Activated CD4-positive, alpha-beta T cell treated with anti-CD3 and anti-CD28 coated beads, Interleukin-2, amount 50 U/mL, for 48 hours (primary cell): ENCODE measurements at regions not wholly inside any gene's neighbourhood (a gene's known extent, or its start where the extent isn't known, plus 50 kb on each side); places are given as distances from the start of the nearest gene placed in this dataset.
"Not testable (repeated sequence)": the region's sequence is repeated elsewhere in the genome, so short reads cannot be mapped to it uniquely, and the experiment has no call there.

Experiments used
- DNase-seq, 2 experiments: peaks; one replicate each; pipeline ENCODE4 v3.0.0-alpha.2; 2020

DNA sequence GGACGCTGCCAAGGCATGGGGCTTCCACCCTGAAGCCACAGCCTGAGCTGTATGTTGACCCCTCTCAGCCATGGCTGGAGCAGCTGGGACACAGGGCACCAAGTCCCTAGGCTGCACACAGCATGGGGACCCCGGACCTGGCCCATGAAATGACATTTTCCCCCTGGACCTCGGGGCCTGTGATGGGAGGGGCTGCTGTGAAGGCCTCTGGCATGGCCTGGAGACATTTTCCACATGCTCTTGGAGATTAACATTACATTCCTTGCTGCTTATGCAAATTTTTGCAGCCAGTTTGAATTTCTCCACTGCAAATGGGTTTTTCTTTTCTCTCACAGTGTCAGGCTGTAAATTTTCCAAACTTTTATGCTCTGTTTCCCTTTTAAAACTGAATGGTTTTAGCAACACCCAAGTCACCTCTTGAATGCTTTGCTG, 463.6 kb downstream of the ZWINT start:
- DNase-seq, result no peak

DNA sequence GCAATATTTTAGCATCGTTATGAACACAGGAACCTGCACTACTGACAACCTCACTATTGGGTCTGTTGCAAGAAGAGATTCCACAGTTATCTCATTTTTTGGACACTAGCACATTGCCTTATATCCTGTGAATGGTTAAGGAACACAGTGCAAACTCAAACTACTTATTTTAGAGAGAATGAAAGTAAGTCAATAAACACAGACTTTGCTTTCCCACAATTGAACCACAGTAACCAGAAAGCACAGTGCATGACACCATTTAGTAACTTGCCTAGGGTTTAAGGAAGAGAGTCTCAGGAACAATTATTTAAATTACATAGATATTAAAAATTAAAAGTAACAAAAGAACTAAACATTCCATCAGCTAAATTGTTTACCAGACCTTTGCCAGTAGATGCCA, 468.8 kb downstream of the ZWINT start:
- DNase-seq, result no peak

DNA sequence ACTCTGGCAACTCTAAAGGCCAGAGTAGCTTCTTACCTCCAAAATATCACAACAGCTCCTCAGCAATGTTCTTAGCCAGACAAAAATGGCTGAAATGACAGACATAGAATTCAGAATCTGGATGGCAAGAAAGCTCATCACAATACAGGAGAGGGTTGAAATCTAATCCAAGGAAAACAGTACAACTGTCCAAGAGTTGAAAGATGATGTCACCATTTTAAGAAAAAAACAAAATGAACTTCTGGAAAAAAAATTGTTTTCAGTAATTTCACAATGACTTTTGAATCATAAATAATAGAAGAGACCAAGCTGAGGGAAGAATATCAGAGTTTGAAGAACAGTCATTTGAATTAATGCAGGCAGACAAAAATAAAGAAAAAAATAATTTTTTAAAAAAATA, 479.5 kb downstream of the ZWINT start:
- DNase-seq, result no peak

DNA sequence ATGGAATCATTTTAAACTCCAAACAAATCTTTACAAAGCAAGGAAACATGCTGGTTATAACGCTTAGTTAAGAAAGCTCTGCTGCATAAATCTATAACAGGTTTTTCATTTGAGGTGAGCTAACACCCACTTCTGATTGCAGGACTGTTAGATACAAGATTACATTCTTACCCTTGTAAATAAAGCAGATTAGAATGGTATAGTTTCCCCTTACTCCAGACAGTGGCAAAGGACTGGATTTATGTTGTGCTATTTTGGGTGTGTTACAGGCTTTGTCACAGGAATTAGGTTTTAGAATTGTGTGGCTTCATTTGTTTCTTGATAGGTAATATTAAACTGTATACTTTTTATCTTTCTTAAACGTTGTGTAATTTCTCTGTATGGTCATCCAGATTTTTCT, 487.6 kb downstream of the ZWINT start:
- DNase-seq, result no peak

DNA sequence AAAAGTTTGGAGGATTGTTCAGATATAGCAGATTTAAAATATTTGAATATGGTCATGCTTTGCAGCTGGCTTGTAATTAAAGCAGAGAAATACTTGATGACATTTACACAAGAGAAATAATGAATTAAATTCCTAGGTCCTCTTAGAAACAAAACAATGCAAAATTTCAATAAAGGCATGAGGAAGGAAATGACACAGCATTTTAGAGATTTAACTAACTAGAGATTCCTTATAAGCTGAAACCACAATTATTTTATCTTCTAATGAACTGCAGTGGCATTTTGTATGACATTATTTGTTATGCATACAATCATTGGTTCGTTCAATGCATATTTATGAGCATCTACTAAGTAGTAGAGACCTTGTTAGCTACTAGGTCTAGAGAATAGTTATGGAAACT, 490.9 kb downstream of the ZWINT start:
- DNase-seq, result no peak

DNA sequence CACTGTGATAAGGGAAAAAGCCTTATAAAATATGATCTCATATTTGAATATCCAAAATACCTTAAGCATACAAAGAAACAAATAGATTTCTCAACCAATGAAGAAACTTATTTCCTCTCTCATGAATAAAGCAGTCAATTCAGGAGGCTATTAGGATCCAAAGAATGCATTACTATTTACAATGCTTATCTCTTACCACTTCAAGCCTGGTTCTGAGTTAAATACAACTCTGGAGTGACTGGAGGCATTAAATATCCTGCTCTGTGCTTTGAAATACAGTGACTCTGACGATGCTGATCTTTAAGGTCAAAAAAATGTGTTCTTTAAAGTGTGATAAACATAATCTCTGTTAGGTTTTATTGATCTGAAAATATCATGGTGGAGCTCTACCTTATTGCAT, 493.2 kb downstream of the ZWINT start:
- DNase-seq, result no peak

DNA sequence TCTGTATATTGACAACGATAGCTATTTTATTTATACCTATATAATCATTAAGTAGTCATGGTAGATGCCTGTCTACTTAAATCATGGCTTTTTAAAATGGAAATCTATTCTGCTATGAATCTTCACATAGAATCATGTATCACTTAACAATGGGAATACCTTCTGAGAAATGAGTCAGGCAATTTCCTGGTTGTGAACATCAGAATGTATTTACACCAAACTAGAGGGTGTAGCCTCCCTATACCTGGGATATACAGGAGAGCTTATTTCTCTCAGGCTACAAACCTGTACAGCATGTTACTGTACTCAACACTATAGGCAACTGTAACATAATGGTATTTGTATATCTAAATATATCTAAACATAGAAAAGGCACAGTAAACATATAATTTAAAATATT, 502.3 kb downstream of the ZWINT start:
- no peak for DNase-seq

DNA sequence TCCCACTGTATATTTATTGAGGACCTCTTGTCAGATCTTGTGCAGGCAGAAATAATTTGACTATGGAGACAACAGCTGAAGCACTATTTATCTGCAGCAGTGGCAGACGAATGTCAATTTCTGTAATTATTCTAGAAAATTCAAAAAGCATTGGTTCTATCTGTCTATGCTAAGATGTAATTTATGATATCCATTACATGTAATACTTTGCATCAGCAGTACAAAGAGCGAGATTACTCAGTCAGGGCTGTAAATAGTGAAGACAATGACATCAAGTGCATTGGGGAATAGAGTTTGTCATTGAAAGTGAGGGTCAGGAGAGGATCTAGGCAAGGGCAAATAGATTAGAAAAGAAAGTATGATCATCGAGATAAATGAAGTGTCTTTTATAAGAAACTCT, 508.2 kb downstream of the ZWINT start:
- no peak for DNase-seq

DNA sequence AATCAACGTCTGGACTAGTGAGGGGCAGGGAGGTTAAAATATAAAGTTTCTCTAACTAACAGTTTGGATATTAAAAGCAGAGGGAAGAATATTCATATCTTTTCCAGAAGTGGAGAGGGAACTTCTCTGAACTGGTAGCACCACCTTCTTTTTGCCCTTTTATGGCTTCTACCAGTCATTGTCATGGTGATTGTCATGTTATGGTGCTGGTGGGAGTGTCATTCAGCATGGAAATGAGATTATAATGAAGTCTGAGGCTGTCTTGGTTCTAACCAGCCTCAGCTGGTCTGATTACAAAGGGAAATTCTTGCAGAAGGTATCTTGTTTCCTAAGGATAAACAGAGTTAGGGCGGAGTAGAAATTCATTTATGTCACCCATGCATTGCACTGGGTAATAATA, 523.8 kb downstream of the ZWINT start:
- DNase-seq, result no peak

DNA sequence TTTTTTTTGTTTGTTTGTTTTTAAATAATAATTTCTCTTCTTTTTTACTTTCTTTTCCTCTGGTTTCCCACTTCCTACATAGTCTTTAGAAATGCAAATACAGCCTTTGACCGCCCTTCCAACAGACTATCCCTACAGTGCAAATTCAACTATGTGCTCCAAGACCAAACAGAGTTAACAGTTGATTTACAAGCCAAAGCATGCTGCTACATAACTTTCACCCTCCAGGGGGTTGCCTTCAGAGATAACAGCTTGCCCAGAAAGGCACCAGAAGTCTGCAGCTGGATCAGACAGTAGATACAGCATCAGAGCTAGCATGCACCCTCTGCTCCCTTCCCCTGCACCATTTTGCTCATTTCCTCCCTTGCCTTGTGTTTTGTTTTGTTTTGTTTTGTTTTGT, 539.0 kb downstream of the ZWINT start:
- DNase-seq, result no peak

DNA sequence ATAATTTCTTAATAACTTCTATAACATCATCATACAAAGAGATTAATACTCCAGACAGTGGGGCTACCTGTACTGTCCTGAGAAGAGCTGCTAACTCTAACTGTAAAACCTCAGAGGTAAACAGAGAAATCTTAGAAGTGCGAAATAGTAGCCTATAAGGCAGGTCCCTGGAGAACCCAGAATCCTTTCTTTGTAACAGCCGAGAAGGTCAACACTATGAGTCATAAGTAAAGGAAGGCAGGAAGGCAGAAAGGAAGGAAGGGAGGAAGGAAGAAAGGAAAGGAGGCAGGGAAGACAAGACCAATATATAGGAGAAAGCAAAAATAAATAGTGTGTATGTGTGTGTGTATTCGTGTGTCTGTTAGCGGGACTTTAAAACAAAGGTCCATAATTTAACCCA, 540.6 kb downstream of the ZWINT start:
- DNase-seq, result no peak

DNA sequence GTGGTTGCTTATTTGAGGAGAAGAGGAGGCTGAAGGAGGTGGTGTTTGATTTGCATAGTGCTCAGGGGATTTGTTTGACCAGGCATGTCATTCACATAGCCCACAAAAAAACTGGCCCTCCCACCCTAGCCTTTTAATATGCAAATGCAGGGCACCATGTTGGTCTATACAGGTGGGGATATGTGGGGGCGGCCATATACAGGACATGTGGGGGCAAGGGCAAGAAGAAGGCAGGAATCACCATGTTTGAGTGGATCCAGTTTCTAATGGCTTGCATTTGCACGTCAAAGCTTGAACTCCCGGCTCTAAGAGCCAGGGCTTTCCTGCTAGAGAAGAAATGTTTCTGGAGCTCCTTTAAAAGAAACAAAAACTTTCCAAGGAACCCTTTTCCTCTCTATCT, 541.0 kb downstream of the ZWINT start:
- no peak for DNase-seq

DNA sequence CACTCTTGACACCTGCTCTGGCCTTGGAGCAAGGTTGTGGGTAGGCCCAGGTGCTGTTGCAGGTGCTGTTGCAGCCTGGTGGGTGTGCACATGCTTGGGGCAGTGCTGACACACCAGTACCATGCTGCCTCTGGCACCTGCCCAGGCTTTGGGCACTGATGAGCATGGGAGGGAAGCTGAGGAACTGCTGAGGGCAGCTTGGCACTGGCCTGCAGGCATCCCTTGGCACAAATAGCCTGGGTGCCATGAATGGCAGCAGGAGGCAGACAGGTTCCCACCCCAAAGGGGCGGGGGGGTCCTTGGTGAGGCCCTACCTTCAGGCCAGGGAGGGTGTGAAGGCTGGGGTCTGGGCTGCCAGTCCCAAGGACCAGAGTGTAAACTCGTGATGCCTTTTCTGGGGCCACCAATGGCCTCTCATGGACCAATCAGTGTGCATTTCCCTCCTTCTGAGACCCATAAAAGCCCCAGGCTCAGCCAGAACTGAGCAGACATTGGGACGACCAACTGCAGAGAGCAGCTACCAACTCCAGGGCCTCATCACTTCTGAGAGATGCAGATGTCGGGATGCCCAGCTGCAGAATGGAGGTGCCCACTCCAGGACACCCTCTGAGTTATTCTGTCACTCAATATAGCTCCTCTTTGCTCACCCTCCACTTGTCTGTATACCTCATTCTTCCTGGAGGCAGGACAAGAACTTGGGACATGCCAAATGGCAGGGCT, 547.4 kb downstream of the ZWINT start:
- DNase-seq, result no peak

DNA sequence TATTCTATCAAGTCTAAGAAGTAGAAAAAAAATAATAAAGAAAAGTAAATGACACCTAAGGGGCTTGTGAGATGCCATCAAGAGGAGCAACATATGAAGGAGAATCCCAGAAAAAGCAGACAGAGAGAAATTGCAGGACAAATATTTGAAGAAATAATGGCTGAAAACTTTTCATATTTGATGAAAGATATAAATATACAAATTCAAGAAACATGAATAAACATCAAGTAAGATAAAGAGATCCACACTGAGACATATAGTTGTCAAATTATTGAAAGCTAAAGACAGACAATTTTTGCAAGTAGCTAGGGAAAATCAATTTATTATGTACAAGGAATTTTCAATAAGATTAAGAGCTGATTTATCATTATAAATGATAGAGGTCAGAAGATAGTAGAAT, 558.0 kb downstream of the ZWINT start:
- no peak for DNase-seq

DNA sequence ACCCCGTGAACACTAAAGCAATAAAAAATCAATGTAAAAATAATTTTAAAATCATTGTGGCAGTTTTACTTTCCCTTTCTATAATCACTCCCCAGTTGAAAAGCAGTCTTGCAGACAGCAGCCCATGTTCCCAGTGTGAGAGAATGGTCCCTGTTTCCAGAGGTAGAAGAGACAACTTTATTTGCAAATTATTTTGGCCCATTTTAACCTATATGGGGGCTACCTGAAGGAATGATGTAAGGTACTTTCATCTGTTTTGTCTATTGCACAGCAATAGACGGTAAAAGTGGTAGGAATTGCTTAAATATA, 559.8 kb downstream of the ZWINT start:
- no peak for DNase-seq

DNA sequence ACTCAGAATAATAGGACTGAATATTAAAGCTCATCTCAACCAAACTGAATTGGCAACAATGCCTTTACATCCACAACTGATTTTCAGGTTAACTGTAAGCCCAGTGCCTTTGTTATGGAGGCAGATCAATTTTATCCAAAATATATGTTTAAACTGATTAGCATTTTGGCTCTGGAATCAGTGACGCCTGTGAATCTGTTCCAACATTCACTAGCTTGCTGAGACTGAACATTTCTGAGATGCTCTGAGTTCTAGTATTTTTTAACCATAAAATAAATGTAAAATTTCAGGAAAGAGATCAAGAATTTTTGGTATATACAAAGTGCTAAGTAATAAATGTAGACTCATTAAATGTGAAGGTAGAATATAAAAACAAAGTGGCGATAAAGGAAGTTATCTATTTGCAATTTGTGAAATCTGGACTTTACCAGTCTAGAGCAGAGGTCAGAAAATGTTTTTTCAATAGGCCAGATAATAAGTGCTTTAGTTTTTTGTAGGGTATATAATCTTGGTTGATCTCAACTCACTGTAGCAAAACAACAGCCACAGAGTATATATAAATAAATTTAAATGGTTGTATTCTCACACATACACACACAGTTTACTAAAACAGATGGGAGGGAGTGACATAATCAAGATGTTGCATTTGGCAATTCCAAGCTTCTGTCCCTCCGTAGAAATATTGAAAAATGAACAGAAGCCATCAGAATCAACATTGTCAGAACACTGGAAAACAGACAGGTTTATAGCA, 560.3 kb downstream of the ZWINT start:
- DNase-seq, result no peak

DNA sequence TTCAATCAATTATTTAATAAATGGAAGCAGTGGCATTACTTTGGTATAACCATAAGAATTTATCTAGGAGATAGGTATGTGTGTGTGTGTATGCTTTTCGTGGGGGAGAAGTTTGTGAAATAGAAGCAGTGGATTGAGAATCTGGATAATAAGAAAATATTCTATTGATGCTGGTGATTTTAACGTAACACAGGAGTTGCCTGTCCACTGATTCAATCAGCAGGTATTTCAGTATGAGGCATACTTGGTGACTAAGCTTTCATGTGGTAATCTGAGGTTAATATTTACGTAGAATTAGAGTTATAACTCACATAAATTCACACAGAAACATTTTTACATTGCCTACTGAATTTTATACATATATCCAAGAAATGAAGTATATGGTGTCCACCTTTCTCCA, 568.0 kb downstream of the ZWINT start:
- no peak for DNase-seq

DNA sequence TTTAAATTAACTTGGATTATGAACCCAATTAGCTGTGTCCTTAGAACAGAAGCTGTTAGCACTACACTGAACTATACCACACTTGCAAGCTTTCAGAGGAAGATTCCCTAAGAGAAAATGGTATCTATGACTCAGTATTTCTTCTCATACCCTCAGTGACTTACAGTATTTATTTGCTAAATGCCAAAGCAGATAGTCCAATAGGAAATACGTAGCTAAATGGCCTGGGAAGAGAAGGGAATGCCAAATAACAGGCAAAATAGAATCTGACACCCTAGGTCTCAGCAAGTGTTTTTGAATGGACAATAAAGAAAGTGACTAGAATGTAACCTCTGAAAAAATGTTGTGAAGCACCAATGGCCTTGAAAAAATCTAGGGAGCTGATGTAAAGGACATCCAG, 570.8 kb downstream of the ZWINT start:
- not testable (repeated sequence) for DNase-seq

DNA sequence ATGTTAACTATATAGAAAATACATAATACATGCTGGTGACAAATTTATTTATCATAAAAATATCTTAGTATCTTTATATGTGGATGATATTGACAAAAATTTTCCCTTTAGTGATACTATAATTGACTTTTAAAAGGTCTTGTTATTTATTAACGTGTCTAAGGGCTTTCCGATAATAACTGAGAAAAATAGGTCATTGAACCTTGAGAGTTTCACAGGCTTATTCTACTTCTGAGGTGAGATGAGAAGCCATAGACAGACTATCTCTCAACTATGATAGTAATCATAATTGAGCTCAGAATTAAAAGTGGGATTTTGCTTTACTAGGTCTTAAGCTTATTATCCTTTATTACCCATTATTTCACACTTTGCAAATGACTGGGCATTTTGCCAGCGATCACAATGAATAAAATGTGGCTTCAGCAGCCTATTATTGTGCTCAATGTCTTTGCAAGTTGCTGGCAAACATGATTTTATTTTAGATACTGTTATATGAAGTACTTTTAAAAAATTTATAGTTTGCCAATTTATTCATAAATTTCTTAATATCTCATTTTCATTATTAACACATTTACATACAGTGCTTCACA, 574.5 kb downstream of the ZWINT start:
- no peak for DNase-seq

DNA sequence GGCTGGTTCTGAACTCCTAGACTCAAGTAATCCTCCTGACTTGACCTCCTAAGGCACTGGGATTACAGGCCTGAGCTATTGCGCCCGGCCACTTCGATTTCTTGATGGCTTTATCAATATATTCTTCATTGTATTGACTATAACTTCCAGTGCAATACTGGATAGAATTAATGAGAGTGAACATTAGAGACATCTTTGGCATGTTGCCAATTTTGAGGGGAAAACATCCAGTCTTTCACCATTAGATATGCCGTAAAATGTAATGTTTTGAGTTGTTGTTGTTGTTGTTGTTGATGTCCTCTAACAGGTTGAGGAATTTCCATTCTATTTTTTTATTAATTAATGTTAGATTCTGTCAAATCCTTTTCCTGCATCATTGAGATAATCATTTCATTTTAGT, 578.9 kb downstream of the ZWINT start:
- no peak for DNase-seq

DNA sequence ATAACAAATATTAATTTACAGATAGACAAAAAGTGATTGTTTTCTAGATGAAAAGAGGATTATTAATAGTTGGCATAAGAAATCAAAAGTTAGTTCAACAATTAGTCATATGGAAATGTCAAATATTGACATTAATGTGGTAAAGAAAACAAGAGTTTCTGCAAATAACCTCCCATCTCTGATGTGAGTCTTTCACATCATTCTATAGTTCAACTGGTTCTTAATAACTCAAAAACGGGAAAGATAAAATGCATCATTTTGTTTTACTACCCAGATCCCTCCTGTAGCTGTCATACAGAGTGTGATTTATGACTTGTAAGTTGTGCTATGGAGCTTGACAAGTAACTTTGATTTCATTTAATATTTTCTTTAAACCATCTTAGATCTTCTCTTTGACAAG, 594.8 kb downstream of the ZWINT start:
- DNase-seq, result no peak

DNA sequence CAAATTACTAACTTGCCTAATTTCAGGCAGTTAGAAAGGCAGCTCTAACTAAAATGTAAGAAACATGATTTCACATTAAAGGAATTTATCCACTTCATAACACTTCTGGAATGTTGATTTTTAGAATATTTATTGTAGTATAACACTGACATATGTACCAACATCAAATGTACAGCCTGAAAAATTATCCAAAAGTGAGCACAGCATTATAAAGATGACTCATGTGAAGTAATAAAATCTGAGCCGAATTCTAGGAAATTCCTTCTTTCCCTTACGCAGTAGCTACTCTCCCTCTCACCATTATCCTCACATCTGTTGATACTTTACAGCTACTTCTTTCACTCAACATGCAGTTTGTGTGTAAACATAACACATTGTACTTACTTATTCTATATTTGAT, 610.6 kb downstream of the ZWINT start:
- no peak for DNase-seq

DNA sequence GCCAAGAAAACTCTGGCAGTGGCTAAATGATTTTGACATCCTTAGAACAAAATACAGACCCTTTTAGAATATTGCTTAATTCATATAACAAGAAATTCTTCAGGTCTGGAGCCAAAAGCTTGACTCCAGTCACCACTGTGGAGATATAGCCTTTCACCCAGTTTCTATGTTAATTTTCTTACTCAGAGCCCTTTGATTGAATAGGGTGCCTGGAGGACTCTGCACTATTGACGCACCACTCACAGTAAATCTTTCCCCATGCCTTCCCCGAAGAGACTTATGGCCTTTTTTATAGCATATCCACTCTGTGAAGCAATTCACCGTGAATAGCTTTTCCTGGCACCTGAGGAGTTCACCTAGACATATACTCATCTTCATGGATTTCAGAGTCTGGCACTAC, 613.8 kb downstream of the ZWINT start:
- DNase-seq, result no peak

DNA sequence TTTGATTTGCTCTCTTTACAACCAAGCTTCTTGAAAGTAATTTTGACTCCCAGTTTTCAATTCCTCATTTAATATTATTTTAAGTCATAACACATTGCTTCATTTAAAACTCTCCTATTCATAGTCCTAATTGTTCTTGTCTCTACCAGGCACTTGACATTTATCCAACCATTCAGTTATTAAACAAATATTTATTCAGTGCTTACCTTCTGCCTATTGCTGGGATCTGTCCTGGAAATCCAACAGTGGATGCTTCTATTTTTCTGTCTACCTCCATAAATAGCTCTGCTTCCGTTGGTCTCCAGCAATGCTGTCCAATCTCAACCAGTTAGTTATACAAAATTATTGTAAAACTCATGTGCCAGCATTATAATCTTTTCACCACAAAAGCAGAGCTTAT, 615.1 kb downstream of the ZWINT start:
- DNase-seq, result no peak

DNA sequence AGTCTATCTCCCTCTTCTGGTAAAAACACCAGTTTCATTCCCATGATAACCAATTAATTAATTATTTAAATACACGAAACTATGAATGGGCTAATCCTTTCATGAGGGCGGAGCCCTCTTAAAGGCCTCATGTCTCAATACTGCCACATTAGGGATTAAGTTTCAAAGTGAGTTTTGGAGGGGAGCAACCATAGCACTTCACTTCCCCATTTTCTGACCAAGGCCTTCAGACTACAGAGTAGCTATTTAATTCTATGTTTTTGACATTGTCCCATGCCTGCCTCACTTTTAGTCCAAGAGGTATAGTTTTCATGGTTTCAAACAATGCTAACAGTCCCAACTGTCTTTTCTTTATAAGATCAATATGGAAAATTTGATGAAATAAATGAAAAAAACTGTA, 618.6 kb downstream of the ZWINT start:
- DNase-seq, result no peak
